ENCODE measurements at regions not wholly inside any gene's neighbourhood (a gene's known extent, or its start where the extent isn't known, plus 50 kb on each side); places are given as distances from the start of the nearest gene placed in this dataset.
"Not testable (repeated sequence)": the region's sequence is repeated elsewhere in the genome, so short reads cannot be mapped to it uniquely, and the experiment has no call there.

GRCh38 chr3:128543570-128544174 lies 50.7 kb upstream of the GATA2 start:
- H3K36me3 Mint-ChIP-seq; POLR2A ChIA-PET; H3K4me1 Mint-ChIP-seq; H3K4me3 Mint-ChIP-seq; H3K27ac Mint-ChIP-seq; DNase-seq (ENCODE audit: low spot score); ATAC-seq: not testable (repeated sequence)
- H3K9me3 Mint-ChIP-seq, result peaks cover 21% of the 10 kb centered on the region
- CTCF ChIA-PET, result interaction anchor here (1.5 kb wide), 1 partner anchor 29 kb away, joined by 3 read pairs; no protein-coding TSS in a partner anchor
- H3K27me3 Mint-ChIP-seq (ENCODE audit: low read depth), result peaks cover 19% of the 10 kb centered on the region

All from WTC11 (cell line).